Heart left ventricle (tissue), 16 donors: ENCODE measurements at regions not wholly inside any gene's neighbourhood (a gene's known extent, or its start where the extent isn't known, plus 50 kb on each side); places are given as distances from the start of the nearest gene placed in this dataset.

Experiments
- ATAC-seq, 4 donors: fragments of 200-7000 bp; cut with Tn5 transposase; one replicate each; pipeline ENCODE4 v1.9.1; 2020 to 2022; ENCODE audit warnings: moderate library complexity in 4 of 4, mild to moderate bottlenecking in 3 of 4, moderate number of reproducible peaks in 1 of 4
- DNase-seq, 5 donors: peaks; one replicate each; pipeline ENCODE4 v3.0.0-alpha.2; 2020
- H3K27ac ChIP-seq, 12 donors: fragments of 200-600 bp; sonication (generic) in 4 of 12; one replicate each; pipeline versions ENCODE4 v1.5.0 to v1.8.0; 2016 to 2022; ENCODE audit warnings: mild to moderate bottlenecking in 2 of 12
- H3K27me3 ChIP-seq, 9 donors: fragments of 200-600 bp; sonication (generic) in 2 of 9; one replicate each; pipeline versions ENCODE4 v1.5.1 to v1.8.0; 2016 to 2022; ENCODE audit warnings: mild to moderate bottlenecking in 3 of 9
- H3K36me3 ChIP-seq, 9 donors: fragments of 200-600 bp; sonication (generic) in 2 of 9; one replicate each; pipeline versions ENCODE4 v1.5.0 to v1.8.0; 2018 to 2022; ENCODE audit warnings: mild to moderate bottlenecking in 2 of 9
- H3K4me1 ChIP-seq, 12 donors: fragments of 200-600 bp; sonication (generic) in 4 of 12; one replicate each; pipeline versions ENCODE4 v1.5.0 to v1.8.0; 2016 to 2022; ENCODE audit warnings: mild to moderate bottlenecking in 3 of 12
- H3K4me3 ChIP-seq, 12 donors: fragments of 200-600 bp; sonication (generic) in 4 of 12; one replicate each; pipeline versions ENCODE4 v1.5.0 to v1.8.0; 2017 to 2022; ENCODE audit warnings: mild to moderate bottlenecking in 9 of 12, moderate library complexity in 4 of 12
- H3K9me3 ChIP-seq, 12 donors: fragments of 200-600 bp; sonication (generic) in 4 of 12; one replicate each; pipeline versions ENCODE4 v1.5.0 to v1.8.0; 2016 to 2022; ENCODE audit warnings: mild to moderate bottlenecking in 1 of 12
- POLR2A ChIP-seq, 2 donors: fragments of 450-650 bp; IDR thresholded peaks; one replicate each; pipeline ENCODE4 v1.6.1; 2017; ENCODE audit warnings: antibody characterized with exemption in 2 of 2, mild to moderate bottlenecking in 2 of 2, moderate library complexity in 2 of 2
- WGBS, 4 donors: extraction: QIAGEN DNeasy Blood & Tissue Kit in 2 of 4; methylation state at CpG; one replicate each; pipeline versions ENCODE4 v1.1.5 to v1.1.7; 2013 to 2018; 5-methylcytosine and 5-hydroxymethylcytosine counted together
- intact Hi-C, 10 donors: fragments of 100-400 bp; cut with DNase I; formaldehyde crosslinking; loops; one replicate each; pipeline versions ENCODE4 v1.11.1 to v1.14.2; 2022
- TF ChIP-seq, protein P1 (sequence below), 12 donors: fragments of 200-600 bp; sonication (generic) in 4 of 12; IDR thresholded peaks; one replicate each; pipeline versions ENCODE4 v1.5.0 to v1.8.0; 2018 to 2022; ENCODE audit warnings: antibody characterized with exemption in 12 of 12, mild to moderate bottlenecking in 5 of 12
- donor health status: ischemic (EF 13 %, LVEDD 7.1; RV severe dilation, severe dysfunction).
- donor health status: healthy with polysubstance abuse.
- donor health status: DM: no; HTN: yes; CAD: no.
- donor health status: DM: no; HTN: no; CAD: no.
- donor health status: ischemic (EF 25% LVEDD 6.9; RV normal size, moderate dysfunction).
- donor health status: ischemic (EF 25% LVEDD 5.7; RV mildly dilated, moderate dysfunction).
- donor health status: healthy.
- donor health status: DM: yes; HTN: yes; CAD: no.
- donor health status: ischemic (EF 35%, LVEDD 5.7; RV mildly dilated, moderate dysfunction).
- donor health status: nonischemic (EF 11% LVEDD 7.7; RV severe dilation, severe dysfunction).
- donor health status: DM: yes; HTN: yes; CAD: no.
- donor health status: PGD.
- donor health status: ischemic (EF 29% LVEDD 5.4; RV normal size, mild dysfunction).
- donor health status: nonischemic (EF 23%, LVEDD 6.1; RV moderate dilation, normal function).

DNA sequence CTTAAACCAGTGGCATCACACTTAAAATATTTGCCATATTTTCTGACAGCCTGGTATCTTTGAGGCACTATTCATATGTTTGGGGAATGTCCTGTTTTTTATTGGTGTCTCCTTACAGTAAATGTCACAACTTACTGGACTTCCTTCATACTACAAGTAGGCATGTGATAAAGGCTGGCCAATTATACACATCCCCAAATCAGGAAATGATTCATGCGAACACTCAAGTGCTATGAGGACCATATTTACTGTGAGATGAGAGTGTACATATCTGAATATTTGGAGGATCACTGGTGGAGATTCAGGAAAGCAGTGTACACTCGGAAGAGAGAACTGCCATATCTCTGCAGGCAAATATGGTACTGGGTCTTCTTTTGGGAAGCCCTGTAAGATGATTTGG, 913.8 kb upstream of the CHORDC1 start:
- intact Hi-C loops, result no loop called here
- H3K9me3 ChIP-seq, result no peaks in the 10 kb centered on the region
- H3K4me3 ChIP-seq, result no peak overlapping the region
- no peak for DNase-seq
- no peak for ATAC-seq
- H3K36me3 ChIP-seq, result no peaks in the 10 kb centered on the region
- 73 to 85% (median 83%) methylated on average over 2 of the region's 2 CpGs for WGBS, 4 donors
- TF ChIP-seq, protein P1, sequence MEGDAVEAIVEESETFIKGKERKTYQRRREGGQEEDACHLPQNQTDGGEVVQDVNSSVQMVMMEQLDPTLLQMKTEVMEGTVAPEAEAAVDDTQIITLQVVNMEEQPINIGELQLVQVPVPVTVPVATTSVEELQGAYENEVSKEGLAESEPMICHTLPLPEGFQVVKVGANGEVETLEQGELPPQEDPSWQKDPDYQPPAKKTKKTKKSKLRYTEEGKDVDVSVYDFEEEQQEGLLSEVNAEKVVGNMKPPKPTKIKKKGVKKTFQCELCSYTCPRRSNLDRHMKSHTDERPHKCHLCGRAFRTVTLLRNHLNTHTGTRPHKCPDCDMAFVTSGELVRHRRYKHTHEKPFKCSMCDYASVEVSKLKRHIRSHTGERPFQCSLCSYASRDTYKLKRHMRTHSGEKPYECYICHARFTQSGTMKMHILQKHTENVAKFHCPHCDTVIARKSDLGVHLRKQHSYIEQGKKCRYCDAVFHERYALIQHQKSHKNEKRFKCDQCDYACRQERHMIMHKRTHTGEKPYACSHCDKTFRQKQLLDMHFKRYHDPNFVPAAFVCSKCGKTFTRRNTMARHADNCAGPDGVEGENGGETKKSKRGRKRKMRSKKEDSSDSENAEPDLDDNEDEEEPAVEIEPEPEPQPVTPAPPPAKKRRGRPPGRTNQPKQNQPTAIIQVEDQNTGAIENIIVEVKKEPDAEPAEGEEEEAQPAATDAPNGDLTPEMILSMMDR (IDR thresholded peaks at IDR 0.05), result no peak
- no peak for TF ChIP-seq POLR2A (IDR thresholded peaks at IDR 0.05)
- peaks cover 0 to 6% (median 0%) of the 10 kb centered on the region in 12 donors for H3K4me1 ChIP-seq
- H3K27me3 ChIP-seq, result no peaks in the 10 kb centered on the region
- no peak overlapping the region for H3K27ac ChIP-seq

DNA sequence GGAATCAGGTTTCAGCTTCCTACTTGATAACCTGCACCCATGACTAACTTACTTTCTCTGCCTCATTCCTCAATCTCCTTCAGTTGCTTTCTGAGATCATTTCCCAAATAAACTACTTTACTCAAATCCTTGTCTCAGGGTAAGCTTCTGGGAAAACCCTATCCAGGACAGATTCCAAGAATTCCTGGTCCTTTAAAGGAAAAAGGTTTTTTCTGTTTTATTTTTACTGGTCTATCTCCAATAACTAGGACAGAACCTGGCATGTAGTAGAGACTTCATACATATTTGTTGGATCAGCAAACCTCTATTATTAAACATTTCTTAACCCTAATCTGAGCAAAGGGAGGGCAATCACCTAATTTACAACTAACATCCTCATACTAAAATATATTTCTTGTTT, 910.5 kb upstream of the CHORDC1 start:
- H3K9me3 ChIP-seq, result no peaks in the 10 kb centered on the region
- no peak overlapping the region for H3K4me3 ChIP-seq
- H3K27ac ChIP-seq, result no peak overlapping the region
- no peak for DNase-seq
- no peaks in the 10 kb centered on the region for H3K36me3 ChIP-seq
- TF ChIP-seq, protein P1 (IDR thresholded peaks at IDR 0.05), result no peak
- TF ChIP-seq POLR2A (IDR thresholded peaks at IDR 0.05), result no peak
- no peaks in the 10 kb centered on the region for H3K27me3 ChIP-seq
- intact Hi-C loops, result no loop called here
- no peak for ATAC-seq
- peaks cover 0 to 6% (median 0%) of the 10 kb centered on the region in 12 donors for H3K4me1 ChIP-seq

DNA sequence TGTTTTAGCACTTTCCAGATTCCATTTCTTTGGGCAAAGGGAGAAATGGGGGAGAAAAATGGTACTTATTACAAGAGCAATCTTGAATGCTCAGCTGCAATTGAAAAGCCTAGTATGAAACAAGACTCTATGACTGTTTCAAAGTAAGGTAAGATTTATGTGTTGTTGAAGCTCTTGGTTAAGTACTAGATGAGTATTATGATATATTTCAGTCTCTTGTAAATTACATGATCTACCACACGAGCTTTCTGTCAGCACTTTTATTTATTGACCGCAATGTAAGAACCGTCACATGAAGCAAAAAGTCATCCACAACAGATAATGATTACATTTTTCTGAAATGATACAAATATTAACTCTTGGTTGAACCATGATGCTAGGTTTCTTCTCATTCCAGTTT, 906.7 kb upstream of the CHORDC1 start:
- no peak for TF ChIP-seq POLR2A (IDR thresholded peaks at IDR 0.05)
- TF ChIP-seq, protein P1 (IDR thresholded peaks at IDR 0.05), result no peak
- ATAC-seq, result no peak
- Histone ChIP-seq H3K27ac (no peak overlapping the region), H3K27me3 (no peaks in the 10 kb centered on the region), H3K36me3 (no peaks in the 10 kb centered on the region), H3K9me3 (no peaks in the 10 kb centered on the region), H3K4me3 (no peak overlapping the region), H3K4me1 (peaks cover 0 to 6% (median 0%) of the 10 kb centered on the region in 12 donors)
- DNase-seq, result no peak
- intact Hi-C loops, result loop anchor here in 1 of 10 donors (10.0 kb wide), 1 partner anchor 55 kb away; no protein-coding TSS in a partner anchor
- WGBS, 4 donors, result 62 to 84% (median 79%) methylated on average over 3 of the region's 3 CpGs

DNA sequence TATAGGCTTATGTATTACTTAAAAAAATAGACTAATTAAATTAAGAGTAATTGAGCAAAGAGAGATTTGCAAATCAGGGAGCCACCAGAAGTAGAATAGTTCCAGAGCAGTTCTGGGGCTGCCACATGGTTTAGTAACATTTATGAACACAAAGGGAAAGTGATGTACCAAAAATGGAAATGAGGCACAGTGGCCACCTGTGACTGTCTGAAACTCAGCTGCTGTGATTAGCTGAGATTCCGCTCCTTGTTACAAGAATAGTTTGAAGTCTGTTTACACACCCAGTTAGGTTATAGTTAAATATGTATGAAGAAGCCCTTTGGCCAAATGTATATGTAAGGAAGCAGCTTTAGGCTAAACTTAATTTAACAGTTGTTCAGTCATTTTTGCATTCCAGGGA, 901.5 kb upstream of the CHORDC1 start:
- ATAC-seq (no peak), DNase-seq (no peak)
- TF ChIP-seq, protein P1 (IDR thresholded peaks at IDR 0.05), result no peak
- no peak for TF ChIP-seq POLR2A (IDR thresholded peaks at IDR 0.05)
- H3K27ac ChIP-seq, result no peak overlapping the region
- no peak overlapping the region for H3K4me3 ChIP-seq
- no peaks in the 10 kb centered on the region for H3K9me3 ChIP-seq
- H3K36me3 ChIP-seq, result no peaks in the 10 kb centered on the region
- no peaks in the 10 kb centered on the region for H3K27me3 ChIP-seq
- H3K4me1 ChIP-seq, result no peaks in the 10 kb centered on the region
- intact Hi-C loops, result loop anchor here in 1 of 10 donors (10.0 kb wide), 1 partner anchor 60 kb away; no protein-coding TSS in a partner anchor
- 95 to 97% (median 95%) methylated on average over 1 of the region's 1 CpG for WGBS, 4 donors
